ENCODE measurements at regions not wholly inside any gene's neighbourhood (a gene's known extent, or its start where the extent isn't known, plus 50 kb on each side); places are given as distances from the start of the nearest gene placed in this dataset.
"Not testable (repeated sequence)": the region's sequence is repeated elsewhere in the genome, so short reads cannot be mapped to it uniquely, and the experiment has no call there.

GRCh38 chr18:59971871-59972428 is 72.2 kb downstream of the PMAIP1 start:
- no peak for DNase-seq (ENCODE audit: low read depth)
- TF ChIP-seq CTCF (IDR thresholded peaks at IDR 0.05; ENCODE audit: low read length, missing control alignments), result no peak
- H3K4me3 ChIP-seq (replicated peaks; ENCODE audit: low read depth, low read length), result no peak overlapping the region

GRCh38 chr18:59971144-59971543 is 71.3 kb downstream of the PMAIP1 start:
- DNase-seq (ENCODE audit: low read depth); H3K4me3 ChIP-seq (replicated peaks; ENCODE audit: low read depth, low read length): not testable (repeated sequence)

- DNase-seq (ENCODE audit: low read depth); H3K4me3 ChIP-seq (replicated peaks; ENCODE audit: low read depth, low read length): not testable (repeated sequence)
These were observed 69.8 kb downstream of the PMAIP1 start for GRCh38 chr18:59969477-59970028.

- no peak for TF ChIP-seq CTCF (IDR thresholded peaks at IDR 0.05; ENCODE audit: low read length, missing control alignments)
- H3K4me3 ChIP-seq (replicated peaks; ENCODE audit: low read depth, low read length), result no peak overlapping the region
- no peak for DNase-seq (ENCODE audit: low read depth)
These were observed 68.8 kb downstream of the PMAIP1 start for GRCh38 chr18:59968583-59968982.

GRCh38 chr18:59967878-59968277 is 68.1 kb downstream of the PMAIP1 start:
- no peak for TF ChIP-seq CTCF (IDR thresholded peaks at IDR 0.05; ENCODE audit: low read length, missing control alignments)
- DNase-seq (ENCODE audit: low read depth), result no peak
- no peak overlapping the region for H3K4me3 ChIP-seq (replicated peaks; ENCODE audit: low read depth, low read length)

- no peak for TF ChIP-seq CTCF (IDR thresholded peaks at IDR 0.05; ENCODE audit: low read length, missing control alignments)
- no peak overlapping the region for H3K4me3 ChIP-seq (replicated peaks; ENCODE audit: low read depth, low read length)
- DNase-seq (ENCODE audit: low read depth), result no peak
These were observed 67.1 kb downstream of the PMAIP1 start for GRCh38 chr18:59966913-59967312.

GRCh38 chr18:59963229-59963628 is 63.4 kb downstream of the PMAIP1 start:
- H3K4me3 ChIP-seq (replicated peaks; ENCODE audit: low read depth, low read length), result no peak overlapping the region
- TF ChIP-seq CTCF (IDR thresholded peaks at IDR 0.05; ENCODE audit: low read length, missing control alignments), result no peak
- no peak for DNase-seq (ENCODE audit: low read depth)

GRCh38 chr18:59961070-59961469 is 61.3 kb downstream of the PMAIP1 start:
- no peak for TF ChIP-seq CTCF (IDR thresholded peaks at IDR 0.05; ENCODE audit: low read length, missing control alignments)
- no peak overlapping the region for H3K4me3 ChIP-seq (replicated peaks; ENCODE audit: low read depth, low read length)
- no peak for DNase-seq (ENCODE audit: low read depth)
